Osteoblast (primary cell): ENCODE measurements at regions not wholly inside any gene's neighbourhood (a gene's known extent, or its start where the extent isn't known, plus 50 kb on each side); places are given as distances from the start of the nearest gene placed in this dataset.

ENCODE experiments used
- DNase-seq: peaks from one replicate; pipeline ENCODE4 v3.0.0; 2011; ENCODE audit warnings: low spot score, mixed read lengths; ENCODE audit not compliant: insufficient read length; ENCODE audit errors: missing footprints
- H2AFZ ChIP-seq: 2 replicates; pipeline ENCODE4 v1.6.0; 2011; ENCODE audit warnings: mild to moderate bottlenecking, low read length
- H3K27ac ChIP-seq: 2 replicates; pipeline ENCODE4 v1.5.1; 2011; ENCODE audit warnings: mild to moderate bottlenecking, low read depth, low read length, moderate library complexity
- H3K27me3 ChIP-seq: 2 replicates; pipeline ENCODE4 v1.6.0; 2012; ENCODE audit warnings: mild to moderate bottlenecking, control low read depth, inconsistent platforms, low read length, moderate library complexity; ENCODE audit not compliant: insufficient read depth
- H3K36me3 ChIP-seq: 2 replicates; pipeline ENCODE4 v1.5.1; 2011; ENCODE audit warnings: mild to moderate bottlenecking, low read length, control low read depth, moderate library complexity; ENCODE audit not compliant: insufficient read depth
- H3K4me1 ChIP-seq: 2 replicates; pipeline ENCODE4 v1.5.1; 2011; ENCODE audit warnings: mild to moderate bottlenecking, low read length, control low read depth, moderate library complexity; ENCODE audit not compliant: insufficient read depth
- H3K4me2 ChIP-seq: 2 replicates; pipeline ENCODE4 v1.6.0; 2011; ENCODE audit warnings: mild to moderate bottlenecking, low read length; ENCODE audit not compliant: insufficient read depth
- H3K4me3 ChIP-seq: fragments of 200-600 bp; sonication (generic); 3 replicates; pipeline ENCODE4 v1.5.1; 2012; ENCODE audit warnings: mild to moderate bottlenecking, low read length, inconsistent platforms; ENCODE audit not compliant: insufficient read depth
- H3K79me2 ChIP-seq: 2 replicates; pipeline ENCODE4 v1.6.0; 2012; ENCODE audit warnings: mild to moderate bottlenecking, low read length, control low read depth, inconsistent platforms; ENCODE audit not compliant: insufficient read depth
- H3K9me3 ChIP-seq: 2 replicates; pipeline ENCODE4 v1.5.1; 2011; ENCODE audit warnings: low read depth, low read length, control low read depth
- H4K20me1 ChIP-seq: 2 replicates; pipeline ENCODE4 v1.6.0; 2012; ENCODE audit warnings: mild to moderate bottlenecking, low read length, control low read depth; ENCODE audit not compliant: insufficient read depth
- CTCF ChIP-seq: IDR thresholded peaks from 2 replicates; pipeline ENCODE4 v1.5.1; 2011; ENCODE audit warnings: mild to moderate bottlenecking, low read depth, low read length, moderate library complexity; ENCODE audit errors: extremely low read depth

- Histone ChIP-seq H3K27ac (no peak overlapping the region), H3K4me1 (peaks cover 12% of the 10 kb centered on the region), H3K4me3 (no peak overlapping the region), H2AFZ (no peak overlapping the region), H3K4me2 (no peak overlapping the region), H4K20me1 (no peaks in the 10 kb centered on the region), H3K9me3 (no peaks in the 10 kb centered on the region), H3K36me3 (no peaks in the 10 kb centered on the region), H3K27me3 (no peaks in the 10 kb centered on the region), H3K79me2 (no peaks in the 10 kb centered on the region)
- no peak for TF ChIP-seq CTCF
- no peak for DNase-seq
These were observed 126.4 kb downstream of the MAIP1 start for GRCh38 chr2:200081811-200082210.

- no peaks in the 10 kb centered on the region for H3K4me1 ChIP-seq
- TF ChIP-seq CTCF, result no peak
- peaks cover 4% of the 10 kb centered on the region for H3K27me3 ChIP-seq
- no peak overlapping the region for H2AFZ ChIP-seq
- no peak for DNase-seq
- H3K27ac ChIP-seq, result no peak overlapping the region
- no peak overlapping the region for H3K4me3 ChIP-seq
- no peaks in the 10 kb centered on the region for H3K36me3 ChIP-seq
- no peaks in the 10 kb centered on the region for H3K9me3 ChIP-seq
- no peaks in the 10 kb centered on the region for H4K20me1 ChIP-seq
- H3K79me2 ChIP-seq, result no peaks in the 10 kb centered on the region
- no peak overlapping the region for H3K4me2 ChIP-seq
These were observed 128.7 kb downstream of the MAIP1 start for GRCh38 chr2:200084036-200084435.

- DNase-seq, result no peak
- Histone ChIP-seq H3K79me2 (no peaks in the 10 kb centered on the region), H3K4me2 (no peak overlapping the region), H3K9me3 (no peaks in the 10 kb centered on the region), H3K27ac (no peak overlapping the region), H3K36me3 (no peaks in the 10 kb centered on the region), H4K20me1 (no peaks in the 10 kb centered on the region), H3K27me3 (peaks cover 7% of the 10 kb centered on the region), H3K4me3 (no peak overlapping the region), H3K4me1 (no peaks in the 10 kb centered on the region), H2AFZ (no peak overlapping the region)
- TF ChIP-seq CTCF, result no peak
These were observed 131.5 kb downstream of the MAIP1 start for GRCh38 chr2:200086911-200087310.

GRCh38 chr2:200087451-200087850 is 132.1 kb downstream of the MAIP1 start:
- Histone ChIP-seq H3K4me3 (no peak overlapping the region), H3K4me1 (no peaks in the 10 kb centered on the region), H3K79me2 (no peaks in the 10 kb centered on the region), H3K4me2 (no peak overlapping the region), H4K20me1 (no peaks in the 10 kb centered on the region), H3K27ac (no peak overlapping the region), H3K27me3 (peaks cover 7% of the 10 kb centered on the region), H2AFZ (no peak overlapping the region), H3K36me3 (no peaks in the 10 kb centered on the region), H3K9me3 (no peaks in the 10 kb centered on the region)
- DNase-seq, result no peak
- TF ChIP-seq CTCF, result no peak
